Body of pancreas (tissue), 4 donors: ENCODE measurements at regions not wholly inside any gene's neighbourhood (a gene's known extent, or its start where the extent isn't known, plus 50 kb on each side); places are given as distances from the start of the nearest gene placed in this dataset.

Experiments
- ATAC-seq: fragments of 150-250 bp; one replicate; pipeline ENCODE4 v1.9.1; 2016
- DNase-seq, 4 donors: peaks; one replicate each; pipeline ENCODE4 v3.0.0-alpha.2; 2019
- H3K27ac ChIP-seq, 4 donors: fragments of 200-600 bp; sonication (generic); 1 replicate in 3 of 4; 2 replicates in 1 of 4; pipeline versions ENCODE4 v1.5.1 to v1.6.1; 2016 to 2019; ENCODE audit warnings: mild to moderate bottlenecking in 1 of 4, mixed read lengths in 1 of 4, moderate library complexity in 1 of 4
- H3K27me3 ChIP-seq, 2 donors: fragments of 200-600 bp; sonication (generic); one replicate each; pipeline ENCODE4 v1.6.0; 2016; ENCODE audit warnings: mild to moderate bottlenecking in 1 of 2
- H3K36me3 ChIP-seq, 2 donors: fragments of 200-600 bp; sonication (generic); replicated peaks in 1 of 2; 2 replicates each; pipeline ENCODE4 v1.5.1; 2016; ENCODE audit warnings: low read depth in 2 of 2; ENCODE audit not compliant: insufficient read depth in 1 of 2
- H3K4me1 ChIP-seq: fragments of 200-600 bp; sonication (generic); one replicate; pipeline ENCODE4 v1.6.0; 2016
- H3K4me3 ChIP-seq, 2 donors: fragments of 200-600 bp; sonication (generic); 1 replicate in 1 of 2; 2 replicates in 1 of 2; pipeline ENCODE4 v1.5.1; 2016 to 2019
- H3K9me3 ChIP-seq, 3 donors: fragments of 200-600 bp; sonication (generic); 1 replicate in 2 of 3; 2 replicates in 1 of 3; pipeline ENCODE4 v1.5.1; 2016
- POLR2A ChIP-seq, 3 donors: fragments of 450-650 bp; IDR thresholded peaks; one replicate each; pipeline ENCODE4 v1.6.1; 2016; ENCODE audit warnings: antibody characterized with exemption in 3 of 3, mild to moderate bottlenecking in 2 of 3
- WGBS, 2 donors: methylation state at CpG; one replicate each; pipeline ENCODE4 v1.1.5; 2017; 5-methylcytosine and 5-hydroxymethylcytosine counted together
- intact Hi-C: fragments of 100-400 bp; cut with DNase I; formaldehyde crosslinking; loops from one replicate; pipeline ENCODE4 v1.15.1; 2023
- TF ChIP-seq, protein P1 (sequence below), 7 experiments: fragments of 450-650 bp in 4 of 7; fragments of 200-600 bp in 3 of 7; sonication (generic) in 3 of 7; IDR thresholded peaks; one replicate each; pipeline ENCODE4 v1.5.1; 2016 to 2019; ENCODE audit warnings: antibody characterized with exemption in 7 of 7

DNA sequence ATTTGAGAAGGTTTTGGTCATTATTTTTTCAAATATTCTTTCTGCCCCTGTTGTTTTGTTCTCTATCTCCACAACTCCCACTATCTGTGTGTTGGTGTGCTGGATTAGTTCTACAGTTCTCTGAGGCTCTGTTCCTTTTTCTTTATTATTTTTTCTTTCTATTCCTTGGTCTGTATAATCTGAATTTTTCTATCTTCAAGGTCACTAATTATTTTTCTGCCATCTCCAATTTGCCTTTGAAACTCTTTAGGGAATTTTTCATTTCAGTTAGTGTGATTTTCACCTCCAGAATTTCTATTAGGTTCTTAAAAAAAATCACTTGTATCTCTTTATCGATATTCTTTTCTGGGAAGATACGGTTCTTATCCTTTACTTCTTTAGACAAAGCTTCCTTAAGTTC is 82.1 kb upstream of the GGTLC1 start:
- Histone ChIP-seq H3K27me3 (no peaks in the 10 kb centered on the region), H3K4me3 (no peak overlapping the region), H3K27ac (no peak overlapping the region), H3K36me3 (no peaks in the 10 kb centered on the region), H3K9me3 (no peaks in the 10 kb centered on the region), H3K4me1 (no peaks in the 10 kb centered on the region)
- 75 to 90% methylated on average over 2 of the region's 2 CpGs for WGBS, 2 donors
- intact Hi-C loops: no loop called here
- TF ChIP-seq, protein P1, sequence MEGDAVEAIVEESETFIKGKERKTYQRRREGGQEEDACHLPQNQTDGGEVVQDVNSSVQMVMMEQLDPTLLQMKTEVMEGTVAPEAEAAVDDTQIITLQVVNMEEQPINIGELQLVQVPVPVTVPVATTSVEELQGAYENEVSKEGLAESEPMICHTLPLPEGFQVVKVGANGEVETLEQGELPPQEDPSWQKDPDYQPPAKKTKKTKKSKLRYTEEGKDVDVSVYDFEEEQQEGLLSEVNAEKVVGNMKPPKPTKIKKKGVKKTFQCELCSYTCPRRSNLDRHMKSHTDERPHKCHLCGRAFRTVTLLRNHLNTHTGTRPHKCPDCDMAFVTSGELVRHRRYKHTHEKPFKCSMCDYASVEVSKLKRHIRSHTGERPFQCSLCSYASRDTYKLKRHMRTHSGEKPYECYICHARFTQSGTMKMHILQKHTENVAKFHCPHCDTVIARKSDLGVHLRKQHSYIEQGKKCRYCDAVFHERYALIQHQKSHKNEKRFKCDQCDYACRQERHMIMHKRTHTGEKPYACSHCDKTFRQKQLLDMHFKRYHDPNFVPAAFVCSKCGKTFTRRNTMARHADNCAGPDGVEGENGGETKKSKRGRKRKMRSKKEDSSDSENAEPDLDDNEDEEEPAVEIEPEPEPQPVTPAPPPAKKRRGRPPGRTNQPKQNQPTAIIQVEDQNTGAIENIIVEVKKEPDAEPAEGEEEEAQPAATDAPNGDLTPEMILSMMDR (IDR thresholded peaks at IDR 0.05): no peak
- TF ChIP-seq POLR2A (IDR thresholded peaks at IDR 0.05): no peak
- DNase-seq (no peak), ATAC-seq (no peak)

DNA sequence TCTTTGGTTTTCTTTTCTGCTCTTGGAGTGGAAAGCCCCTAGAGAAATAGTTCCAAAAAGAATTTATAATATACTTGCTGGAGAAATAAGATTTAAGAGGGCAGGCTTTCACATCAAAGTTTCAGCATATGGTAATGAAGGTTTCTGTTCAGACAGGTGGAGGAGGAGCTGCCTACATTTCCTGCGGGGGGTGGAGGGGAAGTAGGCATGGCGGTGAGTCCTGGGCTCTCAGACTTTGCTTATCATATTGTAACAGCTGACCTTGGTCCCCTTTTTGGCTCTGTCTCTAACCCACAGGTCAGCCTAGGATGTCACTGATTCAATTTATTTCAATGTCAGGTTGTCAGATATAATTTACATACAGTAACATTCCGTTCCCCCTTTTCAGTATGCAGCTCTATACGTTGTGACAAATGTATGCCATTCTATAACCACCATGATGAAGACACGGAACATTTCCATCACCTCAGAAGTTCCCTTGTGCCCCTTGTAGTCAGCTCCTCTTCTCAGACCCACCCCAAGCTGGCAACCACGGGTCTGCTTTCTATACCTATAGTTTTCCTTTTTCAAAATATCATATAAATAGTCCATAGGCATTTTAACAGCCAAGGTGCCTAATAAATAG is 77.6 kb upstream of the GGTLC1 start:
- Histone ChIP-seq H3K27ac (no peak overlapping the region), H3K4me3 (no peak overlapping the region), H3K4me1 (no peaks in the 10 kb centered on the region), H3K27me3 (no peaks in the 10 kb centered on the region), H3K9me3 (no peaks in the 10 kb centered on the region), H3K36me3 (no peaks in the 10 kb centered on the region)
- ATAC-seq (no peak), DNase-seq (no peak)
- TF ChIP-seq, protein P1 (IDR thresholded peaks at IDR 0.05): no peak
- no peak for TF ChIP-seq POLR2A (IDR thresholded peaks at IDR 0.05)
- WGBS, 2 donors: 29 to 37% methylated on average over 6 of the region's 6 CpGs
- intact Hi-C loops: no loop called here

DNA sequence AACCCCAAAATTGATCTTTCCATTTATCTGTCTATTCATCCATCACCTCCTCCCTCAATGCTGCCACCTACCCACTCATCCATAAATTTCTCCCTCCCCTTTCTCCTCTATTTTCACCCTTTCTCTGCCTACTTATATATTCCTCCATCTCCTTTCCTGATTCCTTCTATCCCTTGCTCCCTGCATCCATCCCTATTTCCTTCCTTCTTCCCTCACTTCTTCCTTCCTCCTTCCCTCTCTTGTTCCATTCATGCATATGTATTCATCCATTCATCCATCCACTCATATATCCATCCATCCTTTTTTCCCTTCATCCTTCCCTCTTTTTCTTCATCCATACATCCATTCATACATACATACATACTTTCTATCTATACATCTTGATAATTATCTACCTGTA is 76.3 kb upstream of the GGTLC1 start:
- intact Hi-C loops: no loop called here
- ATAC-seq (no peak), DNase-seq (no peak)
- TF ChIP-seq, protein P1 (IDR thresholded peaks at IDR 0.05): no peak
- TF ChIP-seq POLR2A (IDR thresholded peaks at IDR 0.05): no peak
- Histone ChIP-seq H3K36me3 (no peaks in the 10 kb centered on the region), H3K4me3 (no peak overlapping the region), H3K27ac (no peak overlapping the region), H3K27me3 (no peaks in the 10 kb centered on the region), H3K9me3 (no peaks in the 10 kb centered on the region), H3K4me1 (no peaks in the 10 kb centered on the region)

DNA sequence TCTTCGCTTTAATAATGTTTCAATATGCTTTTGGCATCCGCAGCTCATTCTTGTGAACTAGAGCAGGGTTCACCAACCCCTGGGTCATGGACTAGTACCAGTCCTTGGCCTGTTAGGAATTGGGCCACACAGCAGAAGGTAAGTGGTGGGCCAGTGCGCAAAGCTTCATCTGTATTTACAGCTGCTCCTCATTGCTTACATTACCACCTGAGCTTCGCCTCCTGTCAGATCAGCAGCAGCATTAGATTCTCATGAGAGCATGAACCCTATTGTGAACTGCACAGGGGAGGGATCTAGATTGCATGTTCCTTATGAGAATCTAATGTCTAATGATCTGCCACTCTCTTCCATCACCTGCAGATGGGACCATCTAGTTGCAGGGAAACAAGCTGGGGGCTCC is 75.5 kb upstream of the GGTLC1 start:
- H3K27me3 ChIP-seq: no peaks in the 10 kb centered on the region
- ATAC-seq: no peak
- no peak for DNase-seq
- intact Hi-C loops: no loop called here
- 84 to 85% methylated on average over 4 of the region's 4 CpGs for WGBS, 2 donors
- no peak overlapping the region for H3K27ac ChIP-seq
- no peaks in the 10 kb centered on the region for H3K36me3 ChIP-seq
- H3K9me3 ChIP-seq: no peaks in the 10 kb centered on the region
- H3K4me1 ChIP-seq: no peaks in the 10 kb centered on the region
- no peak overlapping the region for H3K4me3 ChIP-seq
- TF ChIP-seq POLR2A (IDR thresholded peaks at IDR 0.05): no peak
- TF ChIP-seq, protein P1 (IDR thresholded peaks at IDR 0.05): no peak

DNA sequence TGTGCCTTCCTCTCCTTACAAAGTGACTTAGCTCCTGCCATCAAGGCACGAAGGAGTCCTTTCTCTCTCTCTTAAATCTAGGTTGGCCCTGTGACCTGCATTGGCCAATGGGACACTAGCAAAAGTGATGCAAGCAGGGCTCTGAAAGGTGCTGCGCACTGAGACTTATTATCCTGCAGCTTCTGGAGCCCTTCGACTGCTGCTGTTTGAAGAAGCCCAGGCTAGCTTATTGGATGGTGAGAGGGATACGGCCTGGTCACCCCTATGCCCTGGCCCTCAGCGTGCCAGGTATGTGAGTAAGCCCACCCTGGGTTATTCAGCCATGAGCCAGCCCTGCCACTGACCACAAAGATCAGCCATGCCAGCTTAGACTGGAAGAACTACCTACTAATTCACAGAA is 74.5 kb upstream of the GGTLC1 start:
- no peak for DNase-seq
- no peak for ATAC-seq
- H3K4me1 ChIP-seq: no peaks in the 10 kb centered on the region
- H3K27ac ChIP-seq: no peak overlapping the region
- no peak overlapping the region for H3K4me3 ChIP-seq
- WGBS, 2 donors: 77 to 81% methylated on average over 3 to 5 of the region's 5 CpGs
- no peaks in the 10 kb centered on the region for H3K27me3 ChIP-seq
- no peaks in the 10 kb centered on the region for H3K36me3 ChIP-seq
- no peaks in the 10 kb centered on the region for H3K9me3 ChIP-seq
- no peak for TF ChIP-seq POLR2A (IDR thresholded peaks at IDR 0.05)
- TF ChIP-seq, protein P1 (IDR thresholded peaks at IDR 0.05): no peak
- intact Hi-C loops: no loop called here
